Right lobe of liver (tissue), 6 donors: ENCODE measurements at regions not wholly inside any gene's neighbourhood (a gene's known extent, or its start where the extent isn't known, plus 50 kb on each side); places are given as distances from the start of the nearest gene placed in this dataset.

Experiments used
- ATAC-seq, 4 donors: fragments of 200-7000 bp; cut with Tn5 transposase; one replicate each; pipeline ENCODE4 v1.9.1; 2020; ENCODE audit warnings: mild to moderate bottlenecking in 4 of 4, moderate library complexity in 4 of 4
- DNase-seq, 3 donors: peaks; one replicate each; pipeline ENCODE4 v3.0.0-alpha.2; 2020
- H3K27ac ChIP-seq, 3 donors: fragments of 200-600 bp; one replicate each; pipeline ENCODE4 v1.8.0; 2022
- H3K27me3 ChIP-seq, 2 donors: fragments of 200-600 bp; one replicate each; pipeline ENCODE4 v1.8.0; 2022
- H3K36me3 ChIP-seq, 4 donors: fragments of 200-600 bp; sonication (generic) in 1 of 4; one replicate each; pipeline versions ENCODE4 v1.5.1 to v1.8.0; 2017 to 2022; ENCODE audit warnings: control low read depth in 1 of 4
- H3K4me1 ChIP-seq, 4 donors: fragments of 200-600 bp; sonication (generic) in 1 of 4; one replicate each; pipeline versions ENCODE4 v1.5.1 to v1.8.0; 2017 to 2022; ENCODE audit warnings: control low read depth in 1 of 4
- H3K4me3 ChIP-seq, 3 donors: fragments of 200-600 bp; one replicate each; pipeline ENCODE4 v1.8.0; 2022
- H3K9me3 ChIP-seq, 4 donors: fragments of 200-600 bp; sonication (generic) in 1 of 4; one replicate each; pipeline versions ENCODE4 v1.5.1 to v1.8.0; 2017 to 2022; ENCODE audit warnings: control low read depth in 1 of 4
- CTCF ChIP-seq, 4 donors: fragments of 200-600 bp in 3 of 4; fragments of 450-650 bp in 1 of 4; IDR thresholded peaks; one replicate each; pipeline versions ENCODE4 v1.5.1 to v1.8.0; 2016 to 2022; ENCODE audit warnings: antibody characterized with exemption in 4 of 4, mild to moderate bottlenecking in 2 of 4
- POLR2A ChIP-seq: fragments of 450-650 bp; IDR thresholded peaks from one replicate; pipeline ENCODE4 v1.6.1; 2017; ENCODE audit warnings: antibody characterized with exemption, mild to moderate bottlenecking
- WGBS: methylation state at CpG from one replicate; pipeline ENCODE4 v1.1.6; 2018; ENCODE audit warnings: low coverage, low lambda C conversion rate; ENCODE audit not compliant: insufficient coverage; ENCODE audit errors: missing lambda C conversion rate; 5-methylcytosine and 5-hydroxymethylcytosine counted together
- intact Hi-C, 2 donors: fragments of 100-400 bp; cut with DNase I; formaldehyde crosslinking; loops; one replicate each; pipeline versions ENCODE4 v1.11.2 to v1.14.1; 2022
- donor health status: DM: no; HTN: yes; CAD: no.
- donor health status: DM: no; HTN: no; CAD: no.
- donor health status: DM: no; HTN: no; CAD: no.
- donor health status: DM: no; HTN: yes; CAD: no.
- donor health status: DM: no; HTN: yes; CAD: no.

- Histone ChIP-seq H3K27ac (no peak overlapping the region), H3K4me3 (no peak overlapping the region), H3K27me3 (no peaks in the 10 kb centered on the region), H3K36me3 (no peaks in the 10 kb centered on the region), H3K9me3 (no peaks in the 10 kb centered on the region), H3K4me1 (no peaks in the 10 kb centered on the region)
- TF ChIP-seq POLR2A, result no peak
- TF ChIP-seq CTCF (IDR thresholded peaks at IDR 0.05), result no peak
- intact Hi-C loops, result no loop called here
- ATAC-seq (no peak), DNase-seq (no peak)
- 62% methylated on average over 4 of the region's 4 CpGs for WGBS
Measured at GRCh38 chr3:95167748-95168147, 1104.9 kb downstream of the NSUN3 start.

- H3K27me3 ChIP-seq, result no peaks in the 10 kb centered on the region
- no peaks in the 10 kb centered on the region for H3K36me3 ChIP-seq
- no peaks in the 10 kb centered on the region for H3K9me3 ChIP-seq
- intact Hi-C loops, result no loop called here
- WGBS, result 81% methylated on average over 4 of the region's 7 CpGs
- H3K4me3 ChIP-seq, result no peak overlapping the region
- no peak for TF ChIP-seq POLR2A
- TF ChIP-seq CTCF (IDR thresholded peaks at IDR 0.05), result no peak
- no peak for ATAC-seq
- no peaks in the 10 kb centered on the region for H3K4me1 ChIP-seq
- no peak overlapping the region for H3K27ac ChIP-seq
- no peak for DNase-seq
Measured at GRCh38 chr3:95168526-95168925, 1105.7 kb downstream of the NSUN3 start.

DNA sequence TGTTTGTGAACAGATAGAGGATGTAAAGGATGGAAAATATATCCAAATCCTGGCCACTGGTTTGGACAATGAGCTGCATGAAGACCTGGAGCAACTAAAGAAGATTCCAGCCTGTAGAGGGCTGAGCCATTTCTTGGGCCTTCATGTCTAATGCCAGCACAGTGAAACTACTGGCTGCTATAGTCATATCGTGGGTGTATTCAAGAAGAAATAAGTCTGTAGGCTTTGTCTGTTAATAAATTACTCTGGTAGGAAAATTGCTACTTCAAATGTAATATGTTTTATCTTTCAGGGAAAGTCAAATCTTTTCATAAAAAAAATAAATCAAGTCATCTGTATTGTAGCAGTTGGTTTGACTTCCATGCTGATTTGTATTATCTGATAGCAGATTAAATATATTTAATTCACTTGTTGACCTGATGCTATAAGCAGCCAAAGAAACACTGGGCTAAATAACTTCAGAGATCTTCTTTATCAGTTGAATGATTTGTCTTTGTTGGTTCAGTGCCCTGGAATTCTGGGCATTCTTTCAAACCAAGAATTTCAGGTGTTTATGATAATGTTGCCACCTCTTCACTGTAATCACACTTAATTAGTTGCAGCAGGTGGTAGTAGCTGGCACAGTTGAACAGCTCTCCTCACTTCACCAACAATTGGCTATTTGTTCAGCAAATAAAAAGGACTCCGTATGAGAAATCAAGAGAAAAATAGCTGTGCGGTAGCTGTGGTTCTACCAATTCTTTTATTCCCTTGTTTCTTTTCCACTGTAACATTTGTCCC lies 1109.5 kb downstream of the NSUN3 start:
- intact Hi-C loops, result no loop called here

DNA sequence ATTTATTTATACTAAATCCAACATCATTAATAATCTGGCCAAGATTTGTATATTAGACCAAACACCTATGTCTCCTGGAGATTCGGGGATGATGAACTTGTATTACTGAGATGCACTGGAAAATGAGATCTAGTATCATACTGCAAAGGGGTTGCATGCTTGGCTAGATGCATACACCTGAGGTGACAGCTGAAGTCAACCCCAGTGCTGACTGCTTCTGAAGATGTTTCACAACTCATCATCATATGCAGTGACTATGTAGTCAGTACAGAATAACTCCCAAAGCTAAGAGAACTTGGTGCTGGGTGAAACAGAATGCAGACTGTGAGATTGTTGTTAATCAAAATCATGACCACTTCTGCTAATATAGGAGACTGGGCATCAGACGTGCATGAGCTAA lies 1114.2 kb downstream of the NSUN3 start:
- Histone ChIP-seq H3K4me1 (no peaks in the 10 kb centered on the region), H3K9me3 (no peaks in the 10 kb centered on the region), H3K4me3 (no peak overlapping the region), H3K27ac (no peak overlapping the region), H3K36me3 (no peaks in the 10 kb centered on the region), H3K27me3 (no peaks in the 10 kb centered on the region)
- no peak for DNase-seq
- TF ChIP-seq CTCF (IDR thresholded peaks at IDR 0.05) (no peak), POLR2A (no peak)
- 47% methylated on average over 2 of the region's 2 CpGs for WGBS
- no peak for ATAC-seq
- intact Hi-C loops, result no loop called here

More for the DNA sequence above, 1109.5 kb downstream of the NSUN3 start:
- Histone ChIP-seq H3K36me3 (no peaks in the 10 kb centered on the region), H3K27me3 (no peaks in the 10 kb centered on the region), H3K9me3 (no peaks in the 10 kb centered on the region), H3K4me3 (no peak overlapping the region), H3K27ac (no peak overlapping the region), H3K4me1 (no peaks in the 10 kb centered on the region)
- 43% methylated on average over 3 of the region's 3 CpGs for WGBS
- peak in 1 of 4 donors; percentile 36 for ATAC-seq
- no peak for DNase-seq
- no peak for TF ChIP-seq CTCF (IDR thresholded peaks at IDR 0.05)
- no peak for TF ChIP-seq POLR2A
